Fibroblast of mammary gland (primary cell): ENCODE measurements at regions not wholly inside any gene's neighbourhood (a gene's known extent, or its start where the extent isn't known, plus 50 kb on each side); places are given as distances from the start of the nearest gene placed in this dataset.

Experiments
- DNase-seq: peaks from one replicate; pipeline ENCODE4 v3.0.0-alpha.2; 2010; ENCODE audit warnings: low read depth
- H3K4me3 ChIP-seq: 2 replicates; pipeline ENCODE4 v1.5.1; 2011; ENCODE audit warnings: low read depth, mild to moderate bottlenecking, low read length, moderate library complexity; ENCODE audit not compliant: control insufficient read depth
- TF ChIP-seq, protein P1 (sequence below): conservative IDR thresholded peaks from 2 replicates; pipeline ENCODE4 v1.5.1; 2011; ENCODE audit warnings: low read depth, low read length, inconsistent platforms; ENCODE audit not compliant: control insufficient read depth, insufficient read depth

DNA sequence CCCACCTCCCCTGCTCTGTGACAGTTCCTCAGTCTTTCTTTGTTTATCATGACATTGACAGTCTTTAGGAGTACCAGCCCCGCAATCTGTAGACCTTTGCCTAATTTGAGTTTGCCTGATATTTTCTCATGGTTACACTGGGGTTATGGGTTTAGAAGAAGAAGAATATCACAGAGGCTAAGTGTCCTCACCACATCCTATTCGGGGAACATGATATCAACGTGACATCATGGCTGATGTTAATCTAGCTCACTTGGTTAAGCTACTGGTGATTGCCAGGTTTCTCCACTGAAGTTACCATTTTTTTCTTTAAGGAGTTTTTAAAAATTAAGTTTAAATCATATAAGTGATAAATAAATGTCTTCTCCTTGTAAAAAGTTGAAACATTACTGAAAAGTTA, 127.5 kb downstream of the CEP57L1 start:
- DNase-seq: no peak
- no peak overlapping the region for H3K4me3 ChIP-seq
- TF ChIP-seq, protein P1, sequence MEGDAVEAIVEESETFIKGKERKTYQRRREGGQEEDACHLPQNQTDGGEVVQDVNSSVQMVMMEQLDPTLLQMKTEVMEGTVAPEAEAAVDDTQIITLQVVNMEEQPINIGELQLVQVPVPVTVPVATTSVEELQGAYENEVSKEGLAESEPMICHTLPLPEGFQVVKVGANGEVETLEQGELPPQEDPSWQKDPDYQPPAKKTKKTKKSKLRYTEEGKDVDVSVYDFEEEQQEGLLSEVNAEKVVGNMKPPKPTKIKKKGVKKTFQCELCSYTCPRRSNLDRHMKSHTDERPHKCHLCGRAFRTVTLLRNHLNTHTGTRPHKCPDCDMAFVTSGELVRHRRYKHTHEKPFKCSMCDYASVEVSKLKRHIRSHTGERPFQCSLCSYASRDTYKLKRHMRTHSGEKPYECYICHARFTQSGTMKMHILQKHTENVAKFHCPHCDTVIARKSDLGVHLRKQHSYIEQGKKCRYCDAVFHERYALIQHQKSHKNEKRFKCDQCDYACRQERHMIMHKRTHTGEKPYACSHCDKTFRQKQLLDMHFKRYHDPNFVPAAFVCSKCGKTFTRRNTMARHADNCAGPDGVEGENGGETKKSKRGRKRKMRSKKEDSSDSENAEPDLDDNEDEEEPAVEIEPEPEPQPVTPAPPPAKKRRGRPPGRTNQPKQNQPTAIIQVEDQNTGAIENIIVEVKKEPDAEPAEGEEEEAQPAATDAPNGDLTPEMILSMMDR: no peak

DNA sequence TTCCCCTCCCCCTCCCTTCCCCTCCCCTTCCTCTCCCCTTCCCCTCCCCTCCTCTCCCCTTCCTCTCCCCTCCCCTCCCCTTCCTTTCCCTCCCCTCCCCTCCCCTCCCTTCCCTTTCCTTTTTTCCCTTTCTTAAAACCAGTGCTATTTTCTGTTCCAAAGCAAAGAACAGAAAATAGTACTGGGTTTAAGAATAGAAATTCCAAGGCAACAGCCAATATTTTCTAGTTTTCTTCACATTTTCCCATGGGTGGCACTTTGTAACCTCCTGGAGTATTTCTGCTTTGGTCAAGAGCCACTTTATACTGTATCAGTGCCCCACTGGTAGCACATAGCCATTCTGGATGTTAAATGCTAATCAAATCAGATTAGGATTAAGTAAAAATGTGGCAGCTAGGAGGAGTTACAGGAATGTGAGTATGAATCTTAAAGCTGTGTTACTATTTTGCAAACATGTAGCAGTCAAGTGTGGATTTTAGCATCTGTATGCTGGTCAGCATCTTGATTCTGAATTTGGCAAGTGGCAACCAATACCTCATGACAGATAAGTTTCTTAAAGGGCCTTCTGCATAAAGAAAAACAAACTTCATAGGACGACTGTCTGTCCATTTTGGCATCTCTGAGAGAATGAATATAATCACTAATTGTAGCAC, 126.4 kb downstream of the CEP57L1 start:
- H3K4me3 ChIP-seq: no peak overlapping the region
- no peak for DNase-seq
- TF ChIP-seq, protein P1: no peak
